ENCODE measurements at regions not wholly inside any gene's neighbourhood (a gene's known extent, or its start where the extent isn't known, plus 50 kb on each side); places are given as distances from the start of the nearest gene placed in this dataset.

DNA sequence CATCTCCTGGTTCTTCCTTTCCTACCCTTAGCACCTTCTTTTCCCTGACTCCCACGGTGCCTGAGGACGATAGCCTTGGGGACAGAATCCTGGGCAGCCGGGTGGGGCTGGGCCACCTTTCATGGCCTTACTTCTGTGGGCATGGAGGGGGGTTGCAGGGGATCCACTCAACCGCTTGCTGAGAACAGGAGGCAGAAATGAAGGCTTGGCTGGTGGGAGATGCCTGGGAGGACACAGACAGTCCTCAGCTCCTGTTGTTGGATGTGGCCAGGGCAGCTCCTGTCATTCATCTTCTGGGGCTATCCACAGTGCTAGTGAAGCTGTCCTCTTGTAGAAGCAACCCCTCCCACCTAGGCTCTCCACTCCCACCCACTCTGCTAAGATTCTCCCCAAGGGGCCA, 95.5 kb upstream of the CELF4 start:
- H3K27me3 Mint-ChIP-seq (ENCODE audit: insufficient read depth, low read depth, poor library complexity), result peaks cover 8% of the 10 kb centered on the region
- no peaks in the 10 kb centered on the region for H3K4me1 ChIP-seq (ENCODE audit: insufficient read depth)
- H3K9me2 ChIP-seq (ENCODE audit: insufficient read depth), result peaks cover 8% of the 10 kb centered on the region; the same call in 1 of the 2 replicates
- no peak overlapping the region for H3K4me3 Mint-ChIP-seq
- DNase-seq (ENCODE audit: low spot score) (no peak), ATAC-seq (no peak)
- no peak overlapping the region for H3K27ac Mint-ChIP-seq
- peaks cover 16% of the 10 kb centered on the region for H3K4me1 Mint-ChIP-seq
- no peaks in the 10 kb centered on the region for H3K79me2 ChIP-seq (replicated peaks; ENCODE audit: insufficient read depth)
- no peak overlapping the region for H3K27ac ChIP-seq (ENCODE audit: low read depth)
- no peaks in the 10 kb centered on the region for H3K36me3 ChIP-seq (ENCODE audit: insufficient read depth)
- no peaks in the 10 kb centered on the region for H3K36me3 Mint-ChIP-seq (ENCODE audit: low read depth)
- no peak overlapping the region for H2AFZ ChIP-seq
- no peaks in the 10 kb centered on the region for H3K27me3 ChIP-seq (ENCODE audit: insufficient read depth)
- H3K9me3 Mint-ChIP-seq, result no peaks in the 10 kb centered on the region
- no peak overlapping the region for H3K4me3 ChIP-seq
- H4K20me1 ChIP-seq (replicated peaks; ENCODE audit: insufficient read depth), result no peaks in the 10 kb centered on the region
- TF ChIP-seq, protein P1, sequence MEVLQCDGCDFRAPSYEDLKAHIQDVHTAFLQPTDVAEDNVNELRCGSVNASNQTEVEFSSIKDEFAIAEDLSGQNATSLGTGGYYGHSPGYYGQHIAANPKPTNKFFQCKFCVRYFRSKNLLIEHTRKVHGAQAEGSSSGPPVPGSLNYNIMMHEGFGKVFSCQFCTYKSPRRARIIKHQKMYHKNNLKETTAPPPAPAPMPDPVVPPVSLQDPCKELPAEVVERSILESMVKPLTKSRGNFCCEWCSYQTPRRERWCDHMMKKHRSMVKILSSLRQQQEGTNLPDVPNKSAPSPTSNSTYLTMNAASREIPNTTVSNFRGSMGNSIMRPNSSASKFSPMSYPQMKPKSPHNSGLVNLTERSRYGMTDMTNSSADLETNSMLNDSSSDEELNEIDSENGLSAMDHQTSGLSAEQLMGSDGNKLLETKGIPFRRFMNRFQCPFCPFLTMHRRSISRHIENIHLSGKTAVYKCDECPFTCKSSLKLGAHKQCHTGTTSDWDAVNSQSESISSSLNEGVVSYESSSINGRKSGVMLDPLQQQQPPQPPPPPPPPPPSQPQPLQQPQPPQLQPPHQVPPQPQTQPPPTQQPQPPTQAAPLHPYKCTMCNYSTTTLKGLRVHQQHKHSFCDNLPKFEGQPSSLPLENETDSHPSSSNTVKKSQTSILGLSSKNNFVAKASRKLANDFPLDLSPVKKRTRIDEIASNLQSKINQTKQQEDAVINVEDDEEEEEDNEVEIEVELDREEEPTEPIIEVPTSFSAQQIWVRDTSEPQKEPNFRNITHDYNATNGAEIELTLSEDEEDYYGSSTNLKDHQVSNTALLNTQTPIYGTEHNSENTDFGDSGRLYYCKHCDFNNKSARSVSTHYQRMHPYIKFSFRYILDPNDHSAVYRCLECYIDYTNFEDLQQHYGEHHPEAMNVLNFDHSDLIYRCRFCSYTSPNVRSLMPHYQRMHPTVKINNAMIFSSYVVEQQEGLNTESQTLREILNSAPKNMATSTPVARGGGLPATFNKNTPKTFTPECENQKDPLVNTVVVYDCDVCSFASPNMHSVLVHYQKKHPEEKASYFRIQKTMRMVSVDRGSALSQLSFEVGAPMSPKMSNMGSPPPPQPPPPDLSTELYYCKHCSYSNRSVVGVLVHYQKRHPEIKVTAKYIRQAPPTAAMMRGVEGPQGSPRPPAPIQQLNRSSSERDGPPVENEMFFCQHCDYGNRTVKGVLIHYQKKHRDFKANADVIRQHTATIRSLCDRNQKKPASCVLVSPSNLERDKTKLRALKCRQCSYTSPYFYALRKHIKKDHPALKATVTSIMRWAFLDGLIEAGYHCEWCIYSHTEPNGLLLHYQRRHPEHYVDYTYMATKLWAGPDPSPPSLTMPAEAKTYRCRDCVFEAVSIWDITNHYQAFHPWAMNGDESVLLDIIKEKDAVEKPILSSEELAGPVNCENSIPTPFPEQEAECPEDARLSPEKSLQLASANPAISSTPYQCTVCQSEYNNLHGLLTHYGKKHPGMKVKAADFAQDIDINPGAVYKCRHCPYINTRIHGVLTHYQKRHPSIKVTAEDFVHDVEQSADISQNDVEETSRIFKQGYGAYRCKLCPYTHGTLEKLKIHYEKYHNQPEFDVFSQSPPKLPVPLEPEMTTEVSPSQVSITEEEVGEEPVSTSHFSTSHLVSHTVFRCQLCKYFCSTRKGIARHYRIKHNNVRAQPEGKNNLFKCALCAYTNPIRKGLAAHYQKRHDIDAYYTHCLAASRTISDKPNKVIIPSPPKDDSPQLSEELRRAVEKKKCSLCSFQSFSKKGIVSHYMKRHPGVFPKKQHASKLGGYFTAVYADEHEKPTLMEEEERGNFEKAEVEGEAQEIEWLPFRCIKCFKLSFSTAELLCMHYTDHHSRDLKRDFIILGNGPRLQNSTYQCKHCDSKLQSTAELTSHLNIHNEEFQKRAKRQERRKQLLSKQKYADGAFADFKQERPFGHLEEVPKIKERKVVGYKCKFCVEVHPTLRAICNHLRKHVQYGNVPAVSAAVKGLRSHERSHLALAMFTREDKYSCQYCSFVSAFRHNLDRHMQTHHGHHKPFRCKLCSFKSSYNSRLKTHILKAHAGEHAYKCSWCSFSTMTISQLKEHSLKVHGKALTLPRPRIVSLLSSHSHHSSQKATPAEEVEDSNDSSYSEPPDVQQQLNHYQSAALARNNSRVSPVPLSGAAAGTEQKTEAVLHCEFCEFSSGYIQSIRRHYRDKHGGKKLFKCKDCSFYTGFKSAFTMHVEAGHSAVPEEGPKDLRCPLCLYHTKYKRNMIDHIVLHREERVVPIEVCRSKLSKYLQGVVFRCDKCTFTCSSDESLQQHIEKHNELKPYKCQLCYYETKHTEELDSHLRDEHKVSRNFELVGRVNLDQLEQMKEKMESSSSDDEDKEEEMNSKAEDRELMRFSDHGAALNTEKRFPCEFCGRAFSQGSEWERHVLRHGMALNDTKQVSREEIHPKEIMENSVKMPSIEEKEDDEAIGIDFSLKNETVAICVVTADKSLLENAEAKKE (CRISPR knock-in tag; IDR thresholded peaks at IDR 0.05), result no peak
- TF ChIP-seq, protein P2, sequence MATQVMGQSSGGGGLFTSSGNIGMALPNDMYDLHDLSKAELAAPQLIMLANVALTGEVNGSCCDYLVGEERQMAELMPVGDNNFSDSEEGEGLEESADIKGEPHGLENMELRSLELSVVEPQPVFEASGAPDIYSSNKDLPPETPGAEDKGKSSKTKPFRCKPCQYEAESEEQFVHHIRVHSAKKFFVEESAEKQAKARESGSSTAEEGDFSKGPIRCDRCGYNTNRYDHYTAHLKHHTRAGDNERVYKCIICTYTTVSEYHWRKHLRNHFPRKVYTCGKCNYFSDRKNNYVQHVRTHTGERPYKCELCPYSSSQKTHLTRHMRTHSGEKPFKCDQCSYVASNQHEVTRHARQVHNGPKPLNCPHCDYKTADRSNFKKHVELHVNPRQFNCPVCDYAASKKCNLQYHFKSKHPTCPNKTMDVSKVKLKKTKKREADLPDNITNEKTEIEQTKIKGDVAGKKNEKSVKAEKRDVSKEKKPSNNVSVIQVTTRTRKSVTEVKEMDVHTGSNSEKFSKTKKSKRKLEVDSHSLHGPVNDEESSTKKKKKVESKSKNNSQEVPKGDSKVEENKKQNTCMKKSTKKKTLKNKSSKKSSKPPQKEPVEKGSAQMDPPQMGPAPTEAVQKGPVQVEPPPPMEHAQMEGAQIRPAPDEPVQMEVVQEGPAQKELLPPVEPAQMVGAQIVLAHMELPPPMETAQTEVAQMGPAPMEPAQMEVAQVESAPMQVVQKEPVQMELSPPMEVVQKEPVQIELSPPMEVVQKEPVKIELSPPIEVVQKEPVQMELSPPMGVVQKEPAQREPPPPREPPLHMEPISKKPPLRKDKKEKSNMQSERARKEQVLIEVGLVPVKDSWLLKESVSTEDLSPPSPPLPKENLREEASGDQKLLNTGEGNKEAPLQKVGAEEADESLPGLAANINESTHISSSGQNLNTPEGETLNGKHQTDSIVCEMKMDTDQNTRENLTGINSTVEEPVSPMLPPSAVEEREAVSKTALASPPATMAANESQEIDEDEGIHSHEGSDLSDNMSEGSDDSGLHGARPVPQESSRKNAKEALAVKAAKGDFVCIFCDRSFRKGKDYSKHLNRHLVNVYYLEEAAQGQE (IDR thresholded peaks at IDR 0.05; ENCODE audit: unreplicated experiment), result no peak
- TF ChIP-seq ZNF114 (CRISPR knock-in tag; IDR thresholded peaks at IDR 0.05) (no peak), ZNF331 (CRISPR knock-in tag; IDR thresholded peaks at IDR 0.05; ENCODE audit: low read depth) (no peak), STAT1 (IDR thresholded peaks at IDR 0.05; ENCODE audit: unreplicated experiment) (no peak), EZH2phosphoT487 (IDR thresholded peaks at IDR 0.05; ENCODE audit: unreplicated experiment) (no peak), CREB1 (CRISPR knock-in tag; IDR thresholded peaks at IDR 0.05; ENCODE audit: low read depth) (no peak), POLR2AphosphoS5 (IDR thresholded peaks at IDR 0.05; ENCODE audit: low read depth) (no peak), NANOG (IDR thresholded peaks at IDR 0.05; ENCODE audit: borderline replicate concordance) (no peak), EZH2 (IDR thresholded peaks at IDR 0.05; ENCODE audit: low read depth, unreplicated experiment) (no peak), JUNB (IDR thresholded peaks at IDR 0.05; ENCODE audit: unreplicated experiment) (no peak)
- TF ChIP-seq, protein P3, sequence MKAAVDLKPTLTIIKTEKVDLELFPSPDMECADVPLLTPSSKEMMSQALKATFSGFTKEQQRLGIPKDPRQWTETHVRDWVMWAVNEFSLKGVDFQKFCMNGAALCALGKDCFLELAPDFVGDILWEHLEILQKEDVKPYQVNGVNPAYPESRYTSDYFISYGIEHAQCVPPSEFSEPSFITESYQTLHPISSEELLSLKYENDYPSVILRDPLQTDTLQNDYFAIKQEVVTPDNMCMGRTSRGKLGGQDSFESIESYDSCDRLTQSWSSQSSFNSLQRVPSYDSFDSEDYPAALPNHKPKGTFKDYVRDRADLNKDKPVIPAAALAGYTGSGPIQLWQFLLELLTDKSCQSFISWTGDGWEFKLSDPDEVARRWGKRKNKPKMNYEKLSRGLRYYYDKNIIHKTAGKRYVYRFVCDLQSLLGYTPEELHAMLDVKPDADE (IDR thresholded peaks at IDR 0.05), result no peak
- TF ChIP-seq, protein P4, sequence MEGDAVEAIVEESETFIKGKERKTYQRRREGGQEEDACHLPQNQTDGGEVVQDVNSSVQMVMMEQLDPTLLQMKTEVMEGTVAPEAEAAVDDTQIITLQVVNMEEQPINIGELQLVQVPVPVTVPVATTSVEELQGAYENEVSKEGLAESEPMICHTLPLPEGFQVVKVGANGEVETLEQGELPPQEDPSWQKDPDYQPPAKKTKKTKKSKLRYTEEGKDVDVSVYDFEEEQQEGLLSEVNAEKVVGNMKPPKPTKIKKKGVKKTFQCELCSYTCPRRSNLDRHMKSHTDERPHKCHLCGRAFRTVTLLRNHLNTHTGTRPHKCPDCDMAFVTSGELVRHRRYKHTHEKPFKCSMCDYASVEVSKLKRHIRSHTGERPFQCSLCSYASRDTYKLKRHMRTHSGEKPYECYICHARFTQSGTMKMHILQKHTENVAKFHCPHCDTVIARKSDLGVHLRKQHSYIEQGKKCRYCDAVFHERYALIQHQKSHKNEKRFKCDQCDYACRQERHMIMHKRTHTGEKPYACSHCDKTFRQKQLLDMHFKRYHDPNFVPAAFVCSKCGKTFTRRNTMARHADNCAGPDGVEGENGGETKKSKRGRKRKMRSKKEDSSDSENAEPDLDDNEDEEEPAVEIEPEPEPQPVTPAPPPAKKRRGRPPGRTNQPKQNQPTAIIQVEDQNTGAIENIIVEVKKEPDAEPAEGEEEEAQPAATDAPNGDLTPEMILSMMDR (conservative IDR thresholded peaks at IDR 0.05; ENCODE audit: low read depth in 2 of 2), result no peak
- no peak overlapping the region for H3K4me2 ChIP-seq
- no peaks in the 10 kb centered on the region for H3F3A ChIP-seq (replicated peaks; ENCODE audit: low read depth)

Data from GM23338 (cell line).